PC-3 (cell line): ENCODE measurements at regions not wholly inside any gene's neighbourhood (a gene's known extent, or its start where the extent isn't known, plus 50 kb on each side); places are given as distances from the start of the nearest gene placed in this dataset.

Experiments
- CTCF ChIP-seq: fragments of 300-600 bp; sonication (generic); conservative IDR thresholded peaks from 2 replicates; pipeline ENCODE4 v1.5.1; 2017; ENCODE audit warnings: antibody characterized with exemption, low read depth, mild to moderate bottlenecking, low read length
- EZH2 ChIP-seq: fragments of 300-600 bp; sonication (generic); IDR thresholded peaks from one replicate; pipeline ENCODE4 v1.6.1; 2017; ENCODE audit warnings: antibody characterized with exemption, mild to moderate bottlenecking, low read length; ENCODE audit not compliant: unreplicated experiment
- EZH2phosphoT487 ChIP-seq: fragments of 300-600 bp; sonication (generic); IDR thresholded peaks from 2 replicates; pipeline ENCODE4 v1.6.1; 2018; ENCODE audit warnings: mild to moderate bottlenecking, antibody characterized with exemption, low read length, borderline replicate concordance

GRCh38 chr7:46784732-46785131, 797.2 kb downstream of the TNS3 start:
- TF ChIP-seq CTCF, result no peak
- no peak for TF ChIP-seq EZH2
- TF ChIP-seq EZH2phosphoT487, result no peak
